Naive thymus-derived CD4-positive, alpha-beta T cell (primary cell): ENCODE measurements at regions not wholly inside any gene's neighbourhood (a gene's known extent, or its start where the extent isn't known, plus 50 kb on each side); places are given as distances from the start of the nearest gene placed in this dataset.

Experiments
- ATAC-seq: fragments of 150-1000 bp; cut with Tn5 transposase; 2 replicates; pipeline ENCODE4 v1.10.0; 2021; ENCODE audit warnings: mild to moderate bottlenecking, moderate library complexity
- CTCF ChIA-PET: fragments of 350-600 bp; sonication (Branson Sonifier 250); formaldehyde crosslinking; loops from one replicate; lab custom pipeline; 2021; ENCODE audit warnings: antibody characterized with exemption; lab: Charles Lee
- POLR2A ChIA-PET: fragments of 350-600 bp; sonication (Branson Sonifier 250); formaldehyde crosslinking; loops from one replicate; lab custom pipeline; 2021; ENCODE audit warnings: antibody characterized with exemption, inconsistent platforms; lab: Charles Lee
- DNase-seq, 9 donors: peaks; one replicate each; pipeline versions ENCODE4 v3.0.0 to v3.0.0-alpha.2; 2020 to 2022; ENCODE audit warnings: mixed read lengths in 1 of 9
- H3K27ac ChIP-seq: one replicate; pipeline ENCODE4 v1.7.0; 2013; ENCODE audit warnings: mild to moderate bottlenecking, low read depth, low read length, moderate library complexity
- H3K27me3 ChIP-seq, 2 donors: one replicate each; pipeline ENCODE4 v1.7.0; 2013; ENCODE audit warnings: low read length in 2 of 2, mild to moderate bottlenecking in 2 of 2, moderate library complexity in 2 of 2; ENCODE audit not compliant: control insufficient read depth in 2 of 2, insufficient read depth in 2 of 2
- H3K36me3 ChIP-seq, 3 experiments: 1 replicate in 2 of 3; 2 replicates in 1 of 3; pipeline ENCODE4 v1.7.0; 2013; ENCODE audit warnings: low read length in 3 of 3, mild to moderate bottlenecking in 3 of 3, moderate library complexity in 1 of 3; ENCODE audit not compliant: insufficient read depth in 3 of 3, control insufficient read depth in 2 of 3
- H3K4me1 ChIP-seq, 2 donors: one replicate each; pipeline ENCODE4 v1.7.0; 2013; ENCODE audit warnings: low read length in 2 of 2, mild to moderate bottlenecking in 2 of 2, moderate library complexity in 1 of 2; ENCODE audit not compliant: control insufficient read depth in 2 of 2, insufficient read depth in 2 of 2
- H3K4me3 ChIP-seq: 2 replicates; pipeline ENCODE4 v1.7.0; 2013; ENCODE audit warnings: mild to moderate bottlenecking, low read length
- H3K9me3 ChIP-seq, 3 experiments: 1 replicate in 2 of 3; 2 replicates in 1 of 3; pipeline ENCODE4 v1.7.0; 2013; ENCODE audit warnings: low read length in 3 of 3; ENCODE audit not compliant: control insufficient read depth in 2 of 3
- H3K27ac Mint-ChIP-seq, 9 donors: one replicate each; pipeline ENCODE4 v1.8.0; 2020 to 2022; ENCODE audit warnings: mixed read lengths in 9 of 9, mild to moderate bottlenecking in 8 of 9, moderate library complexity in 5 of 9, inconsistent platforms in 2 of 9
- H3K27me3 Mint-ChIP-seq, 5 donors: one replicate each; pipeline ENCODE4 v1.8.0; 2021 to 2022; ENCODE audit warnings: mixed read lengths in 5 of 5, mild to moderate bottlenecking in 1 of 5
- H3K36me3 Mint-ChIP-seq, 5 donors: one replicate each; pipeline ENCODE4 v1.8.0; 2020 to 2022; ENCODE audit warnings: mixed read lengths in 5 of 5, mild to moderate bottlenecking in 3 of 5, inconsistent platforms in 1 of 5
- H3K4me1 Mint-ChIP-seq, 7 donors: one replicate each; pipeline ENCODE4 v1.8.0; 2020 to 2022; ENCODE audit warnings: mixed read lengths in 7 of 7, mild to moderate bottlenecking in 3 of 7, inconsistent platforms in 1 of 7
- H3K4me3 Mint-ChIP-seq, 10 donors: one replicate each; pipeline ENCODE4 v1.8.0; 2020 to 2022; ENCODE audit warnings: mild to moderate bottlenecking in 10 of 10, mixed read lengths in 10 of 10, moderate library complexity in 6 of 10, inconsistent platforms in 2 of 10
- H3K9me3 Mint-ChIP-seq, 11 donors: one replicate each; pipeline ENCODE4 v1.8.0; 2020 to 2022; ENCODE audit warnings: mixed read lengths in 11 of 11, mild to moderate bottlenecking in 4 of 11, inconsistent platforms in 1 of 11, moderate library complexity in 1 of 11
- intact Hi-C, 2 donors: fragments of 100-400 bp; cut with micrococcal nuclease; formaldehyde crosslinking; loops; one replicate each; pipeline ENCODE4 v1.15.1; 2023

- intact Hi-C loops: loop anchor here in 1 of 2 donors (5.0 kb wide), 2 partner anchors 82 to 477 kb away; no protein-coding TSS in a partner anchor
- Histone ChIP-seq H3K36me3 (no peaks in the 10 kb centered on the region), H3K27me3 (no peaks in the 10 kb centered on the region), H3K4me3 (no peak overlapping the region), H3K27ac (no peak overlapping the region), H3K9me3 (no peaks in the 10 kb centered on the region), H3K4me1 (no peaks in the 10 kb centered on the region)
- ChIA-PET CTCF (interaction anchor here (0.5 kb wide), 1 partner anchor 481 kb away, joined by 3 read pairs; no protein-coding TSS in a partner anchor), POLR2A (no interaction called here)
- H3K4me3 Mint-ChIP-seq: no peak overlapping the region
- no peak overlapping the region for H3K27ac Mint-ChIP-seq
- ATAC-seq (no peak), DNase-seq (no peak)
- peaks cover 0 to 2% (median 0%) of the 10 kb centered on the region in 7 donors for H3K4me1 Mint-ChIP-seq
- H3K36me3 Mint-ChIP-seq: no peaks in the 10 kb centered on the region
- H3K9me3 Mint-ChIP-seq: peaks cover 0 to 4% (median 0%) of the 10 kb centered on the region in 11 donors
- H3K27me3 Mint-ChIP-seq: no peaks in the 10 kb centered on the region
These were observed 442.9 kb downstream of the MID1IP1 start for GRCh38 chrX:39244147-39244546.

- no peak overlapping the region for H3K4me3 ChIP-seq
- H3K27me3 ChIP-seq: no peaks in the 10 kb centered on the region
- H3K27ac ChIP-seq: no peak overlapping the region
- Mint-ChIP-seq H3K9me3 (peaks cover 0 to 4% (median 0%) of the 10 kb centered on the region in 11 donors), H3K36me3 (no peaks in the 10 kb centered on the region), H3K4me3 (no peak overlapping the region), H3K27me3 (no peaks in the 10 kb centered on the region), H3K27ac (no peak overlapping the region), H3K4me1 (peaks cover 0 to 7% (median 2%) of the 10 kb centered on the region in 7 donors)
- CTCF ChIA-PET: no interaction called here
- intact Hi-C loops: no loop called here
- no peaks in the 10 kb centered on the region for H3K9me3 ChIP-seq
- no peaks in the 10 kb centered on the region for H3K4me1 ChIP-seq
- DNase-seq (no peak), ATAC-seq (no peak)
- H3K36me3 ChIP-seq: no peaks in the 10 kb centered on the region
- POLR2A ChIA-PET: no interaction called here
These were observed 443.8 kb downstream of the MID1IP1 start for GRCh38 chrX:39245024-39245423.

GRCh38 chrX:39247536-39247935, 446.3 kb downstream of the MID1IP1 start:
- CTCF ChIA-PET: interaction anchor here (0.6 to 1.1 kb wide), 3 partner anchors 14 to 483 kb away, joined by 3 to 4 read pairs (median 4); no protein-coding TSS in a partner anchor
- no peak for ATAC-seq
- H3K4me3 Mint-ChIP-seq: no peak overlapping the region
- H3K9me3 Mint-ChIP-seq: peaks cover 0 to 7% (median 0%) of the 10 kb centered on the region in 11 donors
- no peaks in the 10 kb centered on the region for H3K27me3 Mint-ChIP-seq
- intact Hi-C loops: no loop called here
- H3K27ac Mint-ChIP-seq: no peak overlapping the region
- H3K36me3 Mint-ChIP-seq: peaks cover 0 to 3% (median 0%) of the 10 kb centered on the region in 5 donors
- POLR2A ChIA-PET: no interaction called here
- Histone ChIP-seq H3K27me3 (no peaks in the 10 kb centered on the region), H3K4me1 (peaks cover 0 to 8% of the 10 kb centered on the region in 2 donors), H3K27ac (no peak overlapping the region), H3K4me3 (no peak overlapping the region), H3K36me3 (no peaks in the 10 kb centered on the region), H3K9me3 (no peaks in the 10 kb centered on the region)
- no peak for DNase-seq
- peaks cover 1 to 24% (median 17%) of the 10 kb centered on the region in 7 donors for H3K4me1 Mint-ChIP-seq

- Histone ChIP-seq H3K27ac (no peak overlapping the region), H3K27me3 (no peaks in the 10 kb centered on the region), H3K9me3 (no peaks in the 10 kb centered on the region), H3K36me3 (no peaks in the 10 kb centered on the region), H3K4me3 (no peak overlapping the region), H3K4me1 (peaks cover 0 to 12% of the 10 kb centered on the region in 2 donors)
- ATAC-seq: no peak
- H3K9me3 Mint-ChIP-seq: peaks cover 0 to 10% (median 0%) of the 10 kb centered on the region in 11 donors
- peaks cover 0 to 4% (median 0%) of the 10 kb centered on the region in 5 donors for H3K36me3 Mint-ChIP-seq
- H3K27ac Mint-ChIP-seq: no peak overlapping the region
- ChIA-PET CTCF (no interaction called here), POLR2A (no interaction called here)
- no peak for DNase-seq
- no peak overlapping the region for H3K4me3 Mint-ChIP-seq
- peaks cover 3 to 31% (median 21%) of the 10 kb centered on the region in 7 donors for H3K4me1 Mint-ChIP-seq
- no peaks in the 10 kb centered on the region for H3K27me3 Mint-ChIP-seq
- intact Hi-C loops: no loop called here
These were observed 447.1 kb downstream of the MID1IP1 start for GRCh38 chrX:39248330-39248729.

- ChIA-PET CTCF (interaction anchor here (0.7 to 1.2 kb wide), 3 partner anchors 9 to 585 kb away, joined by 3 read pairs; no protein-coding TSS in a partner anchor), POLR2A (no interaction called here)
- peaks cover 6 to 32% (median 21%) of the 10 kb centered on the region in 7 donors for H3K4me1 Mint-ChIP-seq
- peaks cover 0 to 12% of the 10 kb centered on the region in 2 donors for H3K4me1 ChIP-seq
- ATAC-seq: no peak
- H3K9me3 Mint-ChIP-seq: peaks cover 0 to 12% (median 0%) of the 10 kb centered on the region in 11 donors
- H3K27me3 Mint-ChIP-seq: no peaks in the 10 kb centered on the region
- no peak overlapping the region for H3K4me3 Mint-ChIP-seq
- no peaks in the 10 kb centered on the region for H3K9me3 ChIP-seq
- H3K36me3 ChIP-seq: no peaks in the 10 kb centered on the region
- H3K36me3 Mint-ChIP-seq: peaks cover 0 to 4% (median 0%) of the 10 kb centered on the region in 5 donors
- no peak overlapping the region for H3K4me3 ChIP-seq
- intact Hi-C loops: no loop called here
- no peaks in the 10 kb centered on the region for H3K27me3 ChIP-seq
- no peak overlapping the region for H3K27ac Mint-ChIP-seq
- H3K27ac ChIP-seq: no peak overlapping the region
- no peak for DNase-seq
These were observed 448.7 kb downstream of the MID1IP1 start for GRCh38 chrX:39249999-39250398.

DNA sequence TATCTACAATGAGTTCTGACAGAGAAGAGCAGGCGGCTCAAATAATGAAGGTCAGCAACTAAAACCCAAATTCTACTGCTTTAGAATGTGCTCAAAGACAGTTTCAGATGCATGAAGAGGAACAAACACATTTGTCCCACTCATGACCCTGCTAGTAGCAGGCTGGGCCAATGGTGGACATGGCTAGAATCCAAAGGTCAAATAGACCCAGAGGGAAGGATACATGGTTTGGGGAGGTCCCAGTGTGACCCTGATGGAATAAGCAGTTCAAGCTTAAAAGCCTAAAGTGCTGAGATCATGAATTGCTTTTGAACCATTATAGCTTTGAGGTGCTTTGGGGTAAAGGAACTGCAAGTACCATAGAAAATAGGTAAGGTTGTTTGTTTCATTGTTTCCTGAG, 450.7 kb downstream of the MID1IP1 start:
- Mint-ChIP-seq H3K36me3 (peaks cover 0 to 4% (median 0%) of the 10 kb centered on the region in 5 donors), H3K4me1 (peaks cover 6 to 32% (median 21%) of the 10 kb centered on the region in 7 donors), H3K9me3 (peaks cover 0 to 11% (median 0%) of the 10 kb centered on the region in 11 donors), H3K4me3 (peak overlapping the region in 7 of 10 donors; percentile 2 to 56 (median 33)), H3K27me3 (no peaks in the 10 kb centered on the region), H3K27ac (peak overlapping the region in 5 of 9 donors; percentile 1 to 52 (median 43))
- peaks cover 0 to 12% of the 10 kb centered on the region in 2 donors for H3K4me1 ChIP-seq
- ATAC-seq: no peak
- CTCF ChIA-PET: no interaction called here
- DNase-seq: no peak
- intact Hi-C loops: no loop called here
- no peaks in the 10 kb centered on the region for H3K9me3 ChIP-seq
- H3K27me3 ChIP-seq: no peaks in the 10 kb centered on the region
- POLR2A ChIA-PET: interaction anchor here (0.8 kb wide), 1 partner anchor 10 kb away, joined by 5 read pairs; no protein-coding TSS in a partner anchor
- H3K36me3 ChIP-seq: no peaks in the 10 kb centered on the region
- no peak overlapping the region for H3K4me3 ChIP-seq
- no peak overlapping the region for H3K27ac ChIP-seq

GRCh38 chrX:39253551-39253950, 452.3 kb downstream of the MID1IP1 start:
- H3K27ac Mint-ChIP-seq: peak overlapping the region in 3 of 9 donors; percentile 1 to 23 (median 7)
- intact Hi-C loops: no loop called here

More at GRCh38 chrX:39253551-39253950, 452.3 kb downstream of the MID1IP1 start:
- Histone ChIP-seq H3K27ac (no peak overlapping the region), H3K4me1 (peaks cover 0 to 12% of the 10 kb centered on the region in 2 donors), H3K36me3 (no peaks in the 10 kb centered on the region), H3K27me3 (no peaks in the 10 kb centered on the region), H3K4me3 (no peak overlapping the region), H3K9me3 (no peaks in the 10 kb centered on the region)
- ChIA-PET POLR2A (no interaction called here), CTCF (no interaction called here)
- Mint-ChIP-seq H3K27me3 (no peaks in the 10 kb centered on the region), H3K4me1 (peaks cover 6 to 32% (median 21%) of the 10 kb centered on the region in 7 donors), H3K9me3 (peaks cover 0 to 11% (median 0%) of the 10 kb centered on the region in 11 donors), H3K4me3 (no peak overlapping the region), H3K36me3 (peaks cover 0 to 4% (median 0%) of the 10 kb centered on the region in 5 donors)
- DNase-seq: no peak
- ATAC-seq: no peak
